Neural cell (in vitro differentiated cells): ENCODE measurements at regions not wholly inside any gene's neighbourhood (a gene's known extent, or its start where the extent isn't known, plus 50 kb on each side); places are given as distances from the start of the nearest gene placed in this dataset.

Experiments
- H2AFZ ChIP-seq: fragments of 200-600, 300-800 bp; sonication (generic), shearing (Covaris generic); 2 replicates; pipeline ENCODE4 v1.6.0; 2014; ENCODE audit warnings: low read depth, mild to moderate bottlenecking, antibody characterized with exemption, low read length, moderate library complexity
- H3F3A ChIP-seq: fragments of 200-600 bp; shearing (Covaris generic); 2 replicates; pipeline ENCODE4 v1.6.1; 2016; ENCODE audit warnings: mild to moderate bottlenecking, moderate library complexity, mixed read lengths, antibody characterized with exemption, low read length; ENCODE audit not compliant: insufficient read depth, poor library complexity, severe bottlenecking
- H3K27ac ChIP-seq: fragments of 200-600, 300-800 bp; sonication (generic), shearing (Covaris generic); 2 replicates; pipeline ENCODE4 v1.5.1; 2014; ENCODE audit warnings: mild to moderate bottlenecking, low read length, moderate library complexity
- H3K27me3 ChIP-seq: fragments of 300-800, 200-600 bp; sonication (generic), shearing (Covaris generic); 2 replicates; pipeline ENCODE4 v1.6.0; 2014; ENCODE audit warnings: mild to moderate bottlenecking, low read depth, low read length, moderate library complexity; ENCODE audit not compliant: insufficient read depth
- H3K36me3 ChIP-seq: fragments of 300-800, 200-600 bp; sonication (generic), shearing (Covaris generic); 2 replicates; pipeline ENCODE4 v1.5.1; 2014; ENCODE audit warnings: mild to moderate bottlenecking, antibody characterized with exemption, low read length, moderate library complexity; ENCODE audit not compliant: insufficient read depth
- H3K4me2 ChIP-seq: fragments of 300-800, 200-600 bp; sonication (generic), shearing (Covaris generic); 2 replicates; pipeline ENCODE4 v1.6.0; 2014; ENCODE audit warnings: mild to moderate bottlenecking, low read length
- H3K4me3 ChIP-seq: fragments of 300-800, 200-600 bp; sonication (generic), shearing (Covaris generic); 2 replicates; pipeline ENCODE4 v1.5.1; 2014; ENCODE audit warnings: mild to moderate bottlenecking, low read length, moderate library complexity
- H3K79me2 ChIP-seq: fragments of 200-600 bp; shearing (Covaris generic); replicated peaks from 2 replicates; pipeline ENCODE4 v1.6.0; 2014; ENCODE audit warnings: mild to moderate bottlenecking, low read length, moderate library complexity; ENCODE audit not compliant: insufficient read depth
- H3K9ac ChIP-seq: fragments of 300-800, 200-600 bp; sonication (generic), shearing (Covaris generic); 2 replicates; pipeline ENCODE4 v1.6.1; 2016; ENCODE audit warnings: mild to moderate bottlenecking, low read length, mixed read lengths
- H3K9me2 ChIP-seq: fragments of 200-600 bp; shearing (Covaris generic); 2 replicates; pipeline ENCODE4 v1.6.1; 2016; ENCODE audit warnings: mild to moderate bottlenecking, low read length, mixed read lengths; ENCODE audit not compliant: insufficient read depth
- H3K9me3 ChIP-seq: fragments of 200-600, 300-800 bp; sonication (generic), shearing (Covaris generic); 2 replicates; pipeline ENCODE4 v1.6.1; 2016; ENCODE audit warnings: mild to moderate bottlenecking, mixed run types, low read length, moderate library complexity, mixed read lengths
- H4K20me1 ChIP-seq: fragments of 200-600 bp; shearing (Covaris generic); 2 replicates; pipeline ENCODE4 v1.6.1; 2016; ENCODE audit warnings: mild to moderate bottlenecking, mixed run types; ENCODE audit not compliant: insufficient read depth
- EP300 ChIP-seq: fragments of 450-650 bp; conservative IDR thresholded peaks from 2 replicates; pipeline ENCODE4 v1.6.1; 2014; ENCODE audit warnings: antibody characterized with exemption, mild to moderate bottlenecking, moderate library complexity; ENCODE audit not compliant: poor library complexity, severe bottlenecking
- EZH2 ChIP-seq: fragments of 200-600, 300-800 bp; shearing (Covaris generic), sonication (generic); IDR thresholded peaks from 2 replicates; pipeline ENCODE4 v1.6.1; 2014; ENCODE audit warnings: antibody characterized with exemption, low read length, borderline replicate concordance, mild to moderate bottlenecking; ENCODE audit not compliant: insufficient read depth, poor library complexity, severe bottlenecking
- MXI1 ChIP-seq: fragments of 450-650 bp; conservative IDR thresholded peaks from 2 replicates; pipeline ENCODE4 v1.6.1; 2014; ENCODE audit warnings: antibody characterized with exemption, mild to moderate bottlenecking; ENCODE audit not compliant: poor library complexity, severe bottlenecking
- POLR2AphosphoS5 ChIP-seq: IDR thresholded peaks from 2 replicates; pipeline ENCODE4 v1.6.1; 2012
- RAD21 ChIP-seq: fragments of 450-650 bp; conservative IDR thresholded peaks from 2 replicates; pipeline ENCODE4 v1.6.1; 2014; ENCODE audit warnings: antibody characterized with exemption, mild to moderate bottlenecking, moderate library complexity
- REST ChIP-seq: IDR thresholded peaks from 2 replicates; pipeline ENCODE4 v1.6.1; 2012; ENCODE audit warnings: borderline replicate concordance
- SMC3 ChIP-seq: fragments of 450-650 bp; conservative IDR thresholded peaks from 2 replicates; pipeline ENCODE4 v1.6.1; 2014; ENCODE audit warnings: antibody characterized with exemption, mild to moderate bottlenecking, moderate library complexity; ENCODE audit not compliant: poor library complexity
- TAF1 ChIP-seq: IDR thresholded peaks from 2 replicates; pipeline ENCODE4 v1.6.1; 2012; ENCODE audit warnings: low read depth
- TF ChIP-seq, protein P1 (sequence below): fragments of 450-650 bp; IDR thresholded peaks from 2 replicates; pipeline ENCODE4 v1.5.1; 2014; ENCODE audit warnings: antibody characterized with exemption, mild to moderate bottlenecking, moderate library complexity; ENCODE audit not compliant: poor library complexity, severe bottlenecking

DNA sequence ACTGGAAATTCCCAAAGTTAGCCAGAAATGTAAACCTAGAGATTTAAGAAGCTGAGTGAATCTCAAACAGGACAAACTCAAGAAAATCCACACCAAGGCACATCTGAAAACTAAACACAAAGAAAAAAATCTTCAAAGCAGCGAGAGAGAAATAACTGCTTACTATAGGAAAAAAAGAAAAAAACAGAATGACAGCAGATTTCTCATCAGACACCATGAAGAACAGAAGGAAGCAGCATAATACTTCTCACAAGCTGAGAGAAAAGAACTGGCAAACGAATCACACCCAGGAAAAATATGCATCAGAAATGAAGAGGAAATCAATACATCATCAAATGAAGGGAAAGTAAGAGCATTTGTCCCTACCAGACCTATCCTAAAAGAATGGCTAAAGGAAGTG lies 236.3 kb upstream of the ADAMTS3 start:
- H3K36me3 ChIP-seq, result no peaks in the 10 kb centered on the region
- TF ChIP-seq EZH2 (no peak), EP300 (no peak), POLR2AphosphoS5 (no peak), SMC3 (no peak), MXI1 (no peak), REST (no peak), RAD21 (no peak), TAF1 (no peak)
- TF ChIP-seq, protein P1, sequence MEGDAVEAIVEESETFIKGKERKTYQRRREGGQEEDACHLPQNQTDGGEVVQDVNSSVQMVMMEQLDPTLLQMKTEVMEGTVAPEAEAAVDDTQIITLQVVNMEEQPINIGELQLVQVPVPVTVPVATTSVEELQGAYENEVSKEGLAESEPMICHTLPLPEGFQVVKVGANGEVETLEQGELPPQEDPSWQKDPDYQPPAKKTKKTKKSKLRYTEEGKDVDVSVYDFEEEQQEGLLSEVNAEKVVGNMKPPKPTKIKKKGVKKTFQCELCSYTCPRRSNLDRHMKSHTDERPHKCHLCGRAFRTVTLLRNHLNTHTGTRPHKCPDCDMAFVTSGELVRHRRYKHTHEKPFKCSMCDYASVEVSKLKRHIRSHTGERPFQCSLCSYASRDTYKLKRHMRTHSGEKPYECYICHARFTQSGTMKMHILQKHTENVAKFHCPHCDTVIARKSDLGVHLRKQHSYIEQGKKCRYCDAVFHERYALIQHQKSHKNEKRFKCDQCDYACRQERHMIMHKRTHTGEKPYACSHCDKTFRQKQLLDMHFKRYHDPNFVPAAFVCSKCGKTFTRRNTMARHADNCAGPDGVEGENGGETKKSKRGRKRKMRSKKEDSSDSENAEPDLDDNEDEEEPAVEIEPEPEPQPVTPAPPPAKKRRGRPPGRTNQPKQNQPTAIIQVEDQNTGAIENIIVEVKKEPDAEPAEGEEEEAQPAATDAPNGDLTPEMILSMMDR, result no peak
- H3K27ac ChIP-seq, result no peak overlapping the region
- no peaks in the 10 kb centered on the region for H3K9me3 ChIP-seq
- H3F3A ChIP-seq, result no peaks in the 10 kb centered on the region
- H3K9me2 ChIP-seq, result no peaks in the 10 kb centered on the region
- H3K4me3 ChIP-seq, result no peak overlapping the region
- H4K20me1 ChIP-seq, result no peaks in the 10 kb centered on the region
- no peaks in the 10 kb centered on the region for H3K27me3 ChIP-seq
- H3K9ac ChIP-seq, result no peak overlapping the region
- H2AFZ ChIP-seq, result no peak overlapping the region
- no peak overlapping the region for H3K4me2 ChIP-seq
- H3K79me2 ChIP-seq, result no peaks in the 10 kb centered on the region

GRCh38 chr4:72797486-72797885 lies 228.5 kb upstream of the ADAMTS3 start:
- H3F3A ChIP-seq, result no peaks in the 10 kb centered on the region
- H3K9me2 ChIP-seq, result no peaks in the 10 kb centered on the region
- H3K79me2 ChIP-seq, result no peaks in the 10 kb centered on the region
- H4K20me1 ChIP-seq, result no peaks in the 10 kb centered on the region
- no peaks in the 10 kb centered on the region for H3K36me3 ChIP-seq
- no peak overlapping the region for H3K4me3 ChIP-seq
- no peaks in the 10 kb centered on the region for H3K9me3 ChIP-seq
- no peak overlapping the region for H3K27ac ChIP-seq
- no peak for TF ChIP-seq SMC3
- no peak for TF ChIP-seq RAD21
- no peak for TF ChIP-seq EP300
- no peak for TF ChIP-seq MXI1
- no peak for TF ChIP-seq POLR2AphosphoS5
- TF ChIP-seq REST, result no peak
- TF ChIP-seq EZH2, result no peak
- H3K27me3 ChIP-seq, result no peaks in the 10 kb centered on the region
- no peak overlapping the region for H2AFZ ChIP-seq
- no peak overlapping the region for H3K9ac ChIP-seq
- H3K4me2 ChIP-seq, result no peak overlapping the region
